Tibial artery (tissue), 4 donors: ENCODE measurements at regions not wholly inside any gene's neighbourhood (a gene's known extent, or its start where the extent isn't known, plus 50 kb on each side); places are given as distances from the start of the nearest gene placed in this dataset.

Experiments used
- DNase-seq, 2 donors: peaks; one replicate each; pipeline ENCODE4 v3.0.0-alpha.2; 2019
- H3K27ac ChIP-seq, 2 donors: fragments of 200-600 bp; sonication (generic) in 1 of 2; 1 replicate in 1 of 2; 2 replicates in 1 of 2; pipeline ENCODE4 v1.5.1; 2018 to 2019; ENCODE audit warnings: mild to moderate bottlenecking in 1 of 2
- H3K27me3 ChIP-seq, 2 donors: fragments of 200-600 bp; sonication (generic) in 1 of 2; one replicate each; pipeline versions ENCODE4 v1.5.1 to v1.6.0; 2016 to 2019
- H3K36me3 ChIP-seq, 3 donors: fragments of 200-600 bp; sonication (generic) in 2 of 3; one replicate each; pipeline ENCODE4 v1.5.1; 2016 to 2019; ENCODE audit warnings: mild to moderate bottlenecking in 2 of 3
- H3K4me1 ChIP-seq, 4 donors: fragments of 200-600 bp; sonication (generic) in 2 of 4; 1 replicate in 3 of 4; 2 replicates in 1 of 4; pipeline ENCODE4 v1.5.1; 2016 to 2019
- H3K4me3 ChIP-seq, 2 donors: fragments of 200-600 bp; sonication (generic) in 1 of 2; 1 replicate in 1 of 2; 2 replicates in 1 of 2; pipeline ENCODE4 v1.5.1; 2018 to 2019; ENCODE audit warnings: mild to moderate bottlenecking in 2 of 2
- H3K9me3 ChIP-seq, 3 donors: fragments of 200-600 bp; sonication (generic) in 1 of 3; one replicate each; pipeline ENCODE4 v1.5.1; 2016 to 2019
- CTCF ChIP-seq, 2 experiments: fragments of 200-600 bp in 1 of 2; fragments of 450-650 bp in 1 of 2; IDR thresholded peaks; one replicate each; pipeline ENCODE4 v1.5.1; 2017 to 2019; ENCODE audit warnings: antibody characterized with exemption in 2 of 2, mild to moderate bottlenecking in 1 of 2, moderate library complexity in 1 of 2
- intact Hi-C: fragments of 100-400 bp; cut with DNase I; formaldehyde crosslinking; loops from one replicate; pipeline ENCODE4 v1.15.0; 2023; ENCODE audit warnings: low total_unique reads

- no peaks in the 10 kb centered on the region for H3K36me3 ChIP-seq
- no peak for TF ChIP-seq CTCF (IDR thresholded peaks at IDR 0.05)
- DNase-seq: no peak
- no peaks in the 10 kb centered on the region for H3K9me3 ChIP-seq
- intact Hi-C loops: no loop called here
- H3K27ac ChIP-seq: no peak overlapping the region
- peaks cover 0 to 4% of the 10 kb centered on the region in 2 donors for H3K27me3 ChIP-seq
- no peak overlapping the region for H3K4me3 ChIP-seq
- peaks cover 0 to 6% (median 1%) of the 10 kb centered on the region in 4 donors for H3K4me1 ChIP-seq
Observed at GRCh38 chr15:93520206-93520605, 431.2 kb upstream of the RGMA start.

DNA sequence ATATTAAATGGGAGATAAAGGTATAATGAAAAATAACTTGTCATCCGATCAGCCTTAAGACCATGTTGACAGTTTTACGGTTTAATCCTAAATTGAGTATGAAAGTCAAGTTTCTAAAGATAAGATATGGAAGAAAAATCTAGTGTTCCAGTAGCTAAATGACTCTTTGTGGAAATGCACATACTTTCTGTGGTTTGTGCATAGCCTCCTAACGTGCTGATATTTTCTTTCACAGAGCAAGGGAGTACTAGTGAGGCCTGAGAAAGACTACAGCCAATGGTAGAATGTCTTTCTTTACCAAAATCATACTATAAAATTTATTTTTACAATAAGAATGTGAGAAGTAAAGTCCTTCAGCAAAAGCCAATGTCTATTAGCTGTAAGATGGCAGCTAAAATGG is 430.6 kb upstream of the RGMA start:
- DNase-seq: no peak
- H3K9me3 ChIP-seq: no peaks in the 10 kb centered on the region
- H3K27me3 ChIP-seq: peaks cover 0 to 4% of the 10 kb centered on the region in 2 donors
- no peak overlapping the region for H3K4me3 ChIP-seq
- no peaks in the 10 kb centered on the region for H3K36me3 ChIP-seq
- peaks cover 0 to 6% (median 1%) of the 10 kb centered on the region in 4 donors for H3K4me1 ChIP-seq
- TF ChIP-seq CTCF (IDR thresholded peaks at IDR 0.05): no peak
- intact Hi-C loops: no loop called here
- no peak overlapping the region for H3K27ac ChIP-seq

GRCh38 chr15:93517176-93517575 is 428.2 kb upstream of the RGMA start:
- H3K27me3 ChIP-seq: no peaks in the 10 kb centered on the region
- H3K27ac ChIP-seq: no peak overlapping the region
- H3K9me3 ChIP-seq: no peaks in the 10 kb centered on the region
- H3K36me3 ChIP-seq: no peaks in the 10 kb centered on the region
- peaks cover 0 to 6% (median 1%) of the 10 kb centered on the region in 4 donors for H3K4me1 ChIP-seq
- intact Hi-C loops: no loop called here
- no peak for DNase-seq
- TF ChIP-seq CTCF (IDR thresholded peaks at IDR 0.05): no peak
- no peak overlapping the region for H3K4me3 ChIP-seq

GRCh38 chr15:93515256-93516051 is 426.4 kb upstream of the RGMA start:
- Histone ChIP-seq H3K4me1 (peaks cover 0 to 6% (median 1%) of the 10 kb centered on the region in 4 donors), H3K27me3 (no peaks in the 10 kb centered on the region), H3K9me3 (no peaks in the 10 kb centered on the region), H3K36me3 (no peaks in the 10 kb centered on the region), H3K27ac (peak overlapping the region in 1 of 2 donors; percentile 13), H3K4me3 (no peak overlapping the region)
- intact Hi-C loops: no loop called here
- DNase-seq: no peak
- TF ChIP-seq CTCF (IDR thresholded peaks at IDR 0.05): no peak

DNA sequence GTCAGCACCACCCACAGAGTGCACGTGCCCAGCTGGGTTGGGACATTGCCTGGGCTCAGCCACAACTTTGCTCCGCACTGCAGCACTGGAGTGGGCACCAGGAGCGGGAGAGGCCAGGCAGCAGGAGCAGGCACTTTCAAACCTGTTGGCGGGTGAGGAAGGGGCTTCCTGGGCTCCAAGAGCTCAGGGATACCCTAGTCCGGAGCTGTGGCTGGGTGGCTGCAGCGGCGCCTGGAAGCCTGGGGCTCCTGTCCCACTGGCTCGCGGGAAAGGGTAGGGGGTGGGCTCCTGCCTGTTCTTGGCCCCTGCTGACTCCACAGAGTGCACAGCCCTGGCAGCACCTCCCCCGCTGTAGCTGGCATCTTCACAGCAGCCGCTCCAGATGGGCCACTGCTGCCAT is 417.6 kb upstream of the RGMA start:
- no peak overlapping the region for H3K4me3 ChIP-seq
- no peak overlapping the region for H3K27ac ChIP-seq
- H3K36me3 ChIP-seq: no peaks in the 10 kb centered on the region
- H3K9me3 ChIP-seq: no peaks in the 10 kb centered on the region
- no peaks in the 10 kb centered on the region for H3K27me3 ChIP-seq
- no peak for TF ChIP-seq CTCF (IDR thresholded peaks at IDR 0.05)
- no peaks in the 10 kb centered on the region for H3K4me1 ChIP-seq
- intact Hi-C loops: no loop called here
- no peak for DNase-seq
